Caco-2 (cell line): ENCODE measurements at regions not wholly inside any gene's neighbourhood (a gene's known extent, or its start where the extent isn't known, plus 50 kb on each side); places are given as distances from the start of the nearest gene placed in this dataset.

Source experiments
- BruUV-seq: library from RNA; stranded (reverse); fragments of 400-500 nt; replicated peaks from 2 replicates; lab custom pipeline; 2021; lab: Mats Ljungman, UMichigan
- CTCF ChIA-PET: fragments of 300-600 bp; sonication (Branson Sonifier 250); formaldehyde crosslinking; loops from one replicate; lab custom pipeline; 2022; ENCODE audit warnings: antibody characterized with exemption; lab: Charles Lee
- POLR2A ChIA-PET: fragments of 300-600 bp; sonication (Branson Sonifier 250); formaldehyde crosslinking; loops from one replicate; lab custom pipeline; 2022; ENCODE audit warnings: antibody characterized with exemption; lab: Charles Lee
- DNase-seq, 2 experiments: peaks; one replicate each; pipeline versions ENCODE4 v3.0.0 to v3.0.0-alpha.2; 2020 to 2022
- H3K27me3 ChIP-seq: replicated peaks from 2 replicates; pipeline ENCODE4 v1.6.0; 2011; ENCODE audit warnings: low read length; ENCODE audit not compliant: control insufficient read depth, insufficient read depth
- H3K36me3 ChIP-seq: 2 replicates; pipeline ENCODE4 v1.5.1; 2011; ENCODE audit warnings: low read length; ENCODE audit not compliant: control insufficient read depth, insufficient read depth
- H3K4me1 ChIP-seq: fragments of 250-450 bp; sonication (Bioruptor Pico); 2 replicates; pipeline ENCODE4 v1.5.1; 2020; ENCODE audit warnings: mild to moderate bottlenecking
- H3K4me3 ChIP-seq: 2 replicates; pipeline ENCODE4 v1.5.1; 2011; ENCODE audit warnings: low read depth, mild to moderate bottlenecking, control low read depth, low read length
- H3K9me3 ChIP-seq: fragments of 250-450 bp; sonication (Bioruptor Pico); 2 replicates; pipeline ENCODE4 v1.5.1; 2020; ENCODE audit warnings: mild to moderate bottlenecking, moderate library complexity
- H3K27ac Mint-ChIP-seq: one replicate; pipeline ENCODE4 v1.8.0; 2022; ENCODE audit warnings: mixed read lengths; ENCODE audit not compliant: unreplicated experiment
- H3K27me3 Mint-ChIP-seq: one replicate; pipeline ENCODE4 v1.8.0; 2022; ENCODE audit warnings: mixed read lengths; ENCODE audit not compliant: insufficient read depth, unreplicated experiment
- H3K36me3 Mint-ChIP-seq: one replicate; pipeline ENCODE4 v1.8.0; 2022; ENCODE audit warnings: mild to moderate bottlenecking, mixed read lengths; ENCODE audit not compliant: insufficient read depth, unreplicated experiment
- H3K4me1 Mint-ChIP-seq: one replicate; pipeline ENCODE4 v1.8.0; 2022; ENCODE audit warnings: low read depth, mixed read lengths; ENCODE audit not compliant: unreplicated experiment
- H3K4me3 Mint-ChIP-seq: one replicate; pipeline ENCODE4 v1.8.0; 2022; ENCODE audit warnings: mild to moderate bottlenecking, moderate library complexity, mixed read lengths; ENCODE audit not compliant: unreplicated experiment
- H3K9me3 Mint-ChIP-seq: one replicate; pipeline ENCODE4 v1.8.0; 2022; ENCODE audit warnings: mixed read lengths; ENCODE audit not compliant: unreplicated experiment
- intact Hi-C: fragments of 100-400 bp; cut with micrococcal nuclease; formaldehyde crosslinking; loops from one replicate; pipeline ENCODE4 v1.10.0; 2022; ENCODE audit not compliant: unreplicated experiment
- TF ChIP-seq, protein P1 (sequence below), 2 experiments: fragments of 200-600 bp in 1 of 2; IDR thresholded peaks; 1 replicate in 1 of 2; 2 replicates in 1 of 2; pipeline versions ENCODE4 v1.5.1 to v1.8.0; 2011 to 2022; ENCODE audit warnings: antibody characterized with exemption in 1 of 2, control low read depth in 1 of 2, inconsistent platforms in 1 of 2, low read depth in 1 of 2, low read length in 1 of 2, mild to moderate bottlenecking in 1 of 2, moderate library complexity in 1 of 2; ENCODE audit not compliant: insufficient read depth in 1 of 2, severe bottlenecking in 1 of 2, unreplicated experiment in 1 of 2

DNA sequence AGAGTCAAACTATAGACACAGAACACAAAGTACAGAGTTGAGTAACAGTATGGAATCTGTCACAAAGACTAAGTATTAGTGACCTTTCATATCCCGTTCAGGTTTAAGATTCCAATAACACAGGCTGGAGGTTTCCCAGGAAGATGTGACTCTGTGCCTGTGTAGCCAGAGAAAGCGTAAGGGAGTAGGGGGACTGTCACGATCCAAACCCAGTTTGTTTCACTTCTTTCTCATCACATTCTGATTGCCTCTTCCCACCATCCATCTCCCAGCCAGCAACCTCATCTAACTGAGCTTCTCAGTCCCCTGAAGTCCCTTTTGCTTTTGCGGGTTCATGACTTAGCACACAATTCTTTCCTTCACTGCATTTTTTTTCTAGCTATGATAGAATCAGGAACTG is 76.4 kb upstream of the NPVF start:
- no peak overlapping the region for H3K4me3 Mint-ChIP-seq
- Histone ChIP-seq H3K4me3 (no peak overlapping the region), H3K36me3 (no peaks in the 10 kb centered on the region), H3K9me3 (no peaks in the 10 kb centered on the region), H3K27me3 (peaks cover 3% of the 10 kb centered on the region; the same call in 1 of the 2 replicates), H3K4me1 (no peaks in the 10 kb centered on the region)
- H3K4me1 Mint-ChIP-seq, result no peaks in the 10 kb centered on the region
- TF ChIP-seq, protein P1, sequence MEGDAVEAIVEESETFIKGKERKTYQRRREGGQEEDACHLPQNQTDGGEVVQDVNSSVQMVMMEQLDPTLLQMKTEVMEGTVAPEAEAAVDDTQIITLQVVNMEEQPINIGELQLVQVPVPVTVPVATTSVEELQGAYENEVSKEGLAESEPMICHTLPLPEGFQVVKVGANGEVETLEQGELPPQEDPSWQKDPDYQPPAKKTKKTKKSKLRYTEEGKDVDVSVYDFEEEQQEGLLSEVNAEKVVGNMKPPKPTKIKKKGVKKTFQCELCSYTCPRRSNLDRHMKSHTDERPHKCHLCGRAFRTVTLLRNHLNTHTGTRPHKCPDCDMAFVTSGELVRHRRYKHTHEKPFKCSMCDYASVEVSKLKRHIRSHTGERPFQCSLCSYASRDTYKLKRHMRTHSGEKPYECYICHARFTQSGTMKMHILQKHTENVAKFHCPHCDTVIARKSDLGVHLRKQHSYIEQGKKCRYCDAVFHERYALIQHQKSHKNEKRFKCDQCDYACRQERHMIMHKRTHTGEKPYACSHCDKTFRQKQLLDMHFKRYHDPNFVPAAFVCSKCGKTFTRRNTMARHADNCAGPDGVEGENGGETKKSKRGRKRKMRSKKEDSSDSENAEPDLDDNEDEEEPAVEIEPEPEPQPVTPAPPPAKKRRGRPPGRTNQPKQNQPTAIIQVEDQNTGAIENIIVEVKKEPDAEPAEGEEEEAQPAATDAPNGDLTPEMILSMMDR (IDR thresholded peaks at IDR 0.05; ENCODE audit: insufficient read depth in 1 of 2, low read depth in 1 of 2, low read length in 1 of 2, severe bottlenecking in 1 of 2, unreplicated experiment in 1 of 2), result no peak
- H3K27ac Mint-ChIP-seq, result no peak overlapping the region
- no peaks in the 10 kb centered on the region for H3K9me3 Mint-ChIP-seq
- H3K27me3 Mint-ChIP-seq, result peaks cover 10% of the 10 kb centered on the region
- no peak for DNase-seq
- intact Hi-C loops, result no loop called here
- ChIA-PET CTCF (no interaction called here), POLR2A (no interaction called here)
- H3K36me3 Mint-ChIP-seq, result no peaks in the 10 kb centered on the region
- no TSS peak for BruUV-seq

DNA sequence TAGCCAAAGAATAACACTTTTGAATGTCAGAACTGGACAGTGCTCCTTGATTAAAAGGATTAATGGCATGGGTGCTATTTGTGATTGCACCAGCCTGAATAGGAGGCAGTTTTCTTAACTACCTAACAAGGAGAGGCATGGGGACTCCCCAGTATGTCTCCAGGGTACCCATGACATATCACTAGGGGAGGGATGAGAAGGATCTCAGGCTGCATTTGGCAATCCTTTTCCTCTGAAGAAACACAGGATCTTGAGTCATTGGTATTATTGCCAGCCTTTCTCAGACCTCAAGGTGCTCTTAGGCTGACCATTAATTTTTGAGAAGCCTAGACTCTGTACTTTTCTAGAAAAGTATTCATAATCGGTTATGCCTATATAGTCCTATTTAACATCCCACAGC is 77.5 kb upstream of the NPVF start:
- Mint-ChIP-seq H3K9me3 (no peaks in the 10 kb centered on the region), H3K36me3 (no peaks in the 10 kb centered on the region), H3K4me3 (no peak overlapping the region), H3K27ac (no peak overlapping the region), H3K4me1 (no peaks in the 10 kb centered on the region), H3K27me3 (peaks cover 12% of the 10 kb centered on the region)
- no peak for DNase-seq
- intact Hi-C loops, result no loop called here
- Histone ChIP-seq H3K27me3 (peaks cover 3% of the 10 kb centered on the region; the same call in 1 of the 2 replicates), H3K4me3 (no peak overlapping the region), H3K9me3 (no peaks in the 10 kb centered on the region), H3K36me3 (no peaks in the 10 kb centered on the region), H3K4me1 (no peaks in the 10 kb centered on the region)
- CTCF ChIA-PET, result no interaction called here
- no TSS peak for BruUV-seq
- POLR2A ChIA-PET, result no interaction called here
- TF ChIP-seq, protein P1 (IDR thresholded peaks at IDR 0.05; ENCODE audit: insufficient read depth in 1 of 2, low read depth in 1 of 2, low read length in 1 of 2, severe bottlenecking in 1 of 2, unreplicated experiment in 1 of 2), result no peak

DNA sequence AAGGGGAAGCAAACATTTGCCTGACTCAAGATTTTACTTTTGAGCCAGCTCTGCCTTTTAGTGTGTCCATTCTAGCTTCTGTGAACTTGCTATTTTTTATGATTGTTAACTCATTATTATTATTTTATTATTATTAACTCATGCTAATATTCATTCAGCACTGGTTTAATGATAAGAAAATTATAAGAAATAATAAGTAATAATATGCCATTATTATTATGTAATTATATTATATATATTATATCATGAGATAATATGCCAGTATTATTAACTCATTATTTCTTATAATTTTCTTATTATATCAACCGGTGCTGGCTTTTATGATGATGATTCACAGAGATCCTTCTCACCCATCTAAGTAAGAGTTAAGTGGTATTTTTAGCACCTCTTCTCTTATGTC is 79.3 kb upstream of the NPVF start:
- Mint-ChIP-seq H3K27ac (no peak overlapping the region), H3K4me1 (no peaks in the 10 kb centered on the region), H3K4me3 (no peak overlapping the region), H3K36me3 (no peaks in the 10 kb centered on the region), H3K9me3 (no peaks in the 10 kb centered on the region), H3K27me3 (peaks cover 16% of the 10 kb centered on the region)
- Histone ChIP-seq H3K4me3 (no peak overlapping the region), H3K27me3 (peaks cover 3% of the 10 kb centered on the region; the same call in 1 of the 2 replicates), H3K9me3 (no peaks in the 10 kb centered on the region), H3K4me1 (no peaks in the 10 kb centered on the region), H3K36me3 (no peaks in the 10 kb centered on the region)
- intact Hi-C loops, result no loop called here
- TF ChIP-seq, protein P1 (IDR thresholded peaks at IDR 0.05; ENCODE audit: insufficient read depth in 1 of 2, low read depth in 1 of 2, low read length in 1 of 2, severe bottlenecking in 1 of 2, unreplicated experiment in 1 of 2), result no peak
- CTCF ChIA-PET, result no interaction called here
- POLR2A ChIA-PET, result no interaction called here
- no peak for DNase-seq
- no TSS peak for BruUV-seq
